GM18858 (cell line): ENCODE measurements at regions not wholly inside any gene's neighbourhood (a gene's known extent, or its start where the extent isn't known, plus 50 kb on each side); places are given as distances from the start of the nearest gene placed in this dataset.
"Not testable (repeated sequence)": the region's sequence is repeated elsewhere in the genome, so short reads cannot be mapped to it uniquely, and the experiment has no call there.

ENCODE experiments used
- ATAC-seq: cut with Tn5 transposase; IDR thresholded peaks from one replicate; pipeline ENCODE4 v1.9.1; 2021; ENCODE audit not compliant: unreplicated experiment

DNA sequence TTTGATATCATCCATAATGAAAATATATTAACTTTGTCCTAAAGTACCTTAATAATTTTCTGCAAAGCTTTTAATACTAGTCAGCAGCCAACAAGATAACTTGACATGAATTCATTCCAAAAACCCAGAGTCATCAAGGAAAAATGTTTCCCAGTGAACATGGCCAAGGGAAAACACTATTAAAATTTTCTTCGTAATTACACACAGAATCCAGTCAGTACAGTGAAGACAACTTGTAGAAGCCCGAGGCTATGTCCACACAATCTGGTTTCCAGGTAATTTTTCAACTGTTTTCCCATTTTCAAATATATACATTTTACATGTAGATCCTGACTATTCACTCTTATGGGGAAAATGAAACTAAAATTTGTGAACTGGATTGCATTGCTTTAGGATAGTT lies 600.9 kb downstream of the CDH8 start:
- no peak for ATAC-seq

DNA sequence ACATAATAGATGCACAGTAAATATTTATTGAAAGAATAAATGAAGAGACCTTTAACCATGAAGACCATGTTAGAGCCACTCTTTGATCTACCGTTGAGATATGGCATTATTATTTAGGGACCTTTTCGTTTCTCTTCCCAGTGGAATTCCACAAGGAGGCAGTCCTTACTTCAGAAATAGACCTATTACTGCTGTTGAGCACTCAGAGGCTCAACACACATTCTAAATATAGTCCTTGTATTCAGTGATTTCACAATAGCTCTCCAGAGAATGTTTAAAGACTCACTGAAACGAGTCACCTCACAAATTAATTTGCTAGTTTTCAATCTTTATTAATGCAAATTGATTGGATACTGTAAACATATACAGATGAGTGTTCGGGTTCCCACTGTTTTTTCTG lies 603.8 kb downstream of the CDH8 start:
- no peak for ATAC-seq

DNA sequence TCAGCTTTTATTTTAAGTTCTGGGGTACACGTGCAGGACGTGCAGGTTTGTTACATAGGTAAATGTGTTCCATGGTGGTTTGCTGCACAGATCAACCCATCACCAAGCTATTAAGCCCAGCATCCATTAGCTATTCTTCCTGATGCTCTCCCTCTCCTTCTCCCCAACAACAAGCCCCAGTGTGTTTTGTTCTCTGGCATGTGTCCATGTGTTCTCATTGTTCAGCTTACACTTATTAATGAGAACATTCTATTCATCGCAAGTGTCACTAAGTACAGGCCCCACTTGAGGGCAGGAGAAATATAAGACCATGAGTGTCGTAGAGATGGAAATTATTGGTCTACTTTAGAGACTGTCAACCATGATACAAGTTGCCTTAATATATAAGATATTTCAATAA lies 615.1 kb downstream of the CDH8 start:
- ATAC-seq = no peak

DNA sequence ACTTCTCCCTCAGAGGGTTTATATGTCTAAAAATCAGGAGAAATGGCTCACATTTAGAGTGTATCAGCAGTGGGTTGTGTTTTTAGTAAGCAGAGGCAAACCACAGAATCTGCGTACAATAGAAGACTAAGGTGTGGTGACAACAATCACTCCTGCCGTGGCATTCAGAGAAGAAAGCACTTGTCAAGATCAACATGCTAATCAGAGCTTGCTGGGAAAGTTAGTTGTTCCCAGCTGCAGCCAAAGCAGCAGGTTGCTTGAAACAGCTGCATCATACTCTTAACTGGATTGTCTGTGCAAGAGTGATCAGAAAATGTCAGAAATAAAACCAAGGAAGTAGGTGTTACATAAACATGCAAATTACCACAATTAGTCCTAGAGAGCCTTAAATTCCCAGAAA lies 616.4 kb downstream of the CDH8 start:
- no peak for ATAC-seq

DNA sequence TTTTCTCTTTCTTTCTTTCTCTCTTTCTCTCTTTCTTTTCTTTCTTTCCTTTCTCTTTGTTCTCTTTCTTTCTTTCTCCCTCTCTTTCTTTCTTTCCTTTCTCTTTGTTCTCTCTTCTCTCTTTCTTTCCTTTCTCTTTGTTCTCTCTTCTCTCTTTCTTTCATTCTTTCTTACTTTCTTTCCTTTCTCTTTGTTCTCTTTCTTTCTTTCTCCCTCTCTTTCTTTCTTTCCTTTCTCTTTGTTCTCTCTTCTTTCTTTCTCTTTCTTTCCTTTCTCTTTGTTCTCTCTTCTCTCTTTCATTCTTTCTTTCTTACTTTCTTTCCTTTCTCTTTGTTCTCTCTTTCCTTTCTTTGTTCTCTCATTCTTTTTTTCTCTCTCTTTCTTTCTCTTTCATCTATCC lies 617.4 kb downstream of the CDH8 start:
- ATAC-seq = not testable (repeated sequence)

DNA sequence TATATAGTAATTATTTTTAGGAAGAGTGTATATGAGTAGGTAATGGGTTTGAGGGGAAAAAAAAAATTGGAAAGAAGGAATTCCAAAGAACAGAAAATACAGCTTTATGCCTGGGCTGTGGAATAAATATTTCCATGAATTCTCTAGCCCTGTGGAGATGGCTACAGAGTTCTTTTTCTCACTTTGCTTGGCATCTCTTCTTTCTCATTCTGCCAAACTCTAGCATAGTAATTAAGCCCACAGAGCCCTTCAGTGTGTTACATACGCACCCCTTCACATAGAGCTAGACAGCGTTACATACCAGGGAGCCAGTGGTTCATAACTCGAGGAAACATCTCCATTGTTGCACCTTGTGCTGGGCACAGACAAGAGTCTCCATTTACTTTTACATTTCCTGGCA lies 621.1 kb downstream of the CDH8 start:
- ATAC-seq = no peak

DNA sequence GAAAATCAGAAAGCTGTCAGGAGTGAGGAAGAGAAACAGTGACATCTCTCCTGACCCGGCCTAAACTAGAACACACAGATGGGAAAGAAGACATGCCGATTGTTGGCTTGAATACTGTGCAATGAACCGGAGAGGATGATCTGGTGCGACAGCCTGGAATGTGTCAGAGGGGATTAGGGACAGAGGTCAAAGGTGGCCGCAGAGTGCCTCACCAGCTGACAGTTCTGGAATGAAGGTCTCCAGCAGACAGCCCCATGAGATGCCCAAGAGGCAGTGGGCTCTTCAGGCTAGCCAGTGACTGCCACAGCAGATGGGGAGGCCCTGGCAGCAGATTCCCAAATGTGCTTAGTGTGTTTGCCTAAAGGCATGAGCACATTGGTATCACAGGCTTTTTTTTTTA lies 623.2 kb downstream of the CDH8 start:
- ATAC-seq = no peak

DNA sequence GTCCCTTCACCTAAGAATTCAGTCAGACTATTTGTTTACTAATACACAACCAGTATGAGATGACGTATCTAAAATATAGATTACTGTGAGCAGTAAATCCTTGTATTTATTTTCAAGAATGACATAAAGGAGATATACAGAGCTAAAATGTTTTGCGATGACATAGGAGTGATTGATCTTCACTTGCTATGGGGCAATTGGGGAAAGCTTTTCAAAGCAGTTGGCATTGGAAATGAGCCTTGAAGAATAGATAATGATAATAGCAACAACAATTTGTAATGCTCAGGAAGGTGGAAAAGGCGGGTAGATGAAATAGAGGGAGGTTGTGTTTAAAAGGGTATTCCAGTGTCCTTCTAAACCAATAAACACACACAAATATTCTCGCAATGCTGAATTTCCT lies 623.7 kb downstream of the CDH8 start:
- no peak for ATAC-seq

DNA sequence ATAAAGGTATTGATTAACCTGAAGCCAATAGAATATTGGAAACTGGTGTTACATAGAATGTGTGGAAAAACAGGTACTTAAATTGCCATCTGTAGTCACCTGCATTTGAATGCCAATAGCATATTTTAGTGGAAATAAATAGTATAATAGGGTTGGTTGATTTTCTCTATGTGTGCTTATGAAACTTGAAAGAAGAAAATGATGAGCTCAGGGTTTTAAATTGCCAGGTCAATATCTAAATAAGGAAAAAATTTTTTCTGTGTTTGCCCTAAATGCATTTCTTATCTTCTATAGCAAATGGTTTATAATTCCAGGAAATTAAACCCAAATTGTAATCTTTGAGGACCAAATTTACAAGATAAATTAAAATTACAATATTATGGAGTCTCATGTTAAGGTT lies 626.6 kb downstream of the CDH8 start:
- ATAC-seq = no peak

DNA sequence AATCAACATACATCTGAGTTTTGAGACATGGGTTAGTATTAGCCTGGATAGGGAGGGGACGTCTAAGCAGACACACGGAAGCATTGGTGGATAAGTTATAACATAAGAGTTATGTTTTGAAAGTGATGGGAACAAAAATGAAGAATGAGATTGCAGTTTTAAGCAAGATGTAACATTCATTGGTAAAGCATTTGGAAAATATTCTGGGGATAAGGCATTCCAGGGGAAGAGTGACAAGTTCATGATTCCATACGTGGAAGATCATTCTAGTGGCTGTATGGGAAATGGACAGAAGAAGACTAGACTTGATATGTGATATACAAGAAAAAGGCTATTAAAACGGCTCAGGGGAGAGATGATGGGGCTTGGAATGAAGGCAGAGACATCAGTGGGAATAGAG lies 632.9 kb downstream of the CDH8 start:
- ATAC-seq = no peak

DNA sequence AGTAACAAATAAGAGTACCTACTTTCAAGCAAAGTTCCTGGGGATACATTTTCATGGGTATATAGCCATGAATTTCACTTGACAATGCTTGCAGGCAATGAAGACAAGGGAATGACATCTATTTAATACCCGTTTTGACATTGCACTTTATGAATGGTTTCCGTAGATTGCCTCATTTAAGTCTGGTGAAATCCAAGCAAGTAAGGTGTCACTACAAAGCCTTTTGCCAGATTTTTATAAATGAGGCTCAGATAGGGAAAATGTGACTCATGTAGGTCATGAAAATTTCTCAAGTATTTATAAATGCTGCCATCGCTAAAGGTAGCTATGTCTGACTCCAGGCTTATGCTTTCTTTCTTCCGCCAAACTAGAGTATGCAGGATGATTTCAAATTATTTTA lies 644.3 kb downstream of the CDH8 start:
- ATAC-seq = no peak

DNA sequence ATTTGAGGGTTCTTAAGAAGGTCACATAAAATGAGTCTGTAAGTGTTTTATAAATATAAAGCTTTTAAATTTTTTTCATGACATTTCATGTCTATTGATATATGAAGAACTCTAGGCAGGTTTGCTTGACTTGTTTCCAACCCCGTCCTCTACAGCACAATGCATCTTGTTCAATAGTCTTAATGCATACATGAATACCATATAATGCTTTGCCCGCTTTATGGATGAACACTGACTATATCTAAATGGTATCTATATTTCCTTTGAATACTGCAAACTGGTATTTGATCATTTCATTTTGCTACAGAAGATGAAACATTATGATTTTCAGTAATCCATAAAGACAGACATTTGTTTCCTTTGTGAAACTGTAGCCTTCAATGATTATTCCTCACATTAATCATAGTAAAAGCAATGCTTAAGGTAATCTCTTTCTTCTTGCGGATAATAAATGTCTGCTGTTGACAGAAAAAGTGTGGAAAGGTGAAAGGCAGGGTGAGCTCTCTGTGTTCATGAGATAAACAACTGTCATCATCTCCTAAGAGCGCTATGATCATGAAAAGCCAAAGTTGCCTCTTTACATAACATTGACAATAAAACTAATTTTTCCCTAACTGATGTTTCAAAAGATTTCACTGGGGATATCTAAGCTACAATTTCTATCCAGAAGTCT lies 645.1 kb downstream of the CDH8 start:
- ATAC-seq = no peak

DNA sequence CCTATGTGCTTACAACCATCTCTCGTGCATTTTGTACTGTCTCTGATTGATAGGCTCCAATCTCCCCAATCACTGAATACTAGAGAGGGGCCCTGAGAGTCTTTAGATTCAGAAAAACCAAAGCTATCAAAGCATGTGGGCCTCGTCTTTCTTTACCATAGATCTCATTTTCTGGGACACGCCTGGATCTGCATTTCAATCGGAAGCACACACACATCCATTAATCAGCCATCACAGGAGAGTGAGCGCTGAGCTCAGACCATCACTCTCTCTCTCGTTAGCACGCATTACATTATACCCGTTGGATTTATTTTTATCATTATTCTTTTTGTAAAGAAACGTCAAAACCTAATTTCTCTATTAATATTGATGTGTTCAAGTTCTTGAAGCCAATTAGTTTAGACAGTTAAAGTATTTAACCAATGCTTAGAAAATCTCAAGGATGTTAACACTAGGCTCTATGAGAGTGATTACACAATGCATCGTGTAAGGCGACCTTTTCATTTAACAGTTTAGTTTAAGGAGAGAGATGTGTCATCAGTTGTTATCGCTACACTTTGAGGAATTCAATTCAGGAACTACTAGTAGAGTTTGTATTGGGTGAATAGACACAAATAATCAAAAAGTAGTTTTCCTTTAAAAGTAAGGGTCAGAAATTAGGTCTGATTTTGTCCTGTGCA lies 650.7 kb downstream of the CDH8 start:
- no peak for ATAC-seq

DNA sequence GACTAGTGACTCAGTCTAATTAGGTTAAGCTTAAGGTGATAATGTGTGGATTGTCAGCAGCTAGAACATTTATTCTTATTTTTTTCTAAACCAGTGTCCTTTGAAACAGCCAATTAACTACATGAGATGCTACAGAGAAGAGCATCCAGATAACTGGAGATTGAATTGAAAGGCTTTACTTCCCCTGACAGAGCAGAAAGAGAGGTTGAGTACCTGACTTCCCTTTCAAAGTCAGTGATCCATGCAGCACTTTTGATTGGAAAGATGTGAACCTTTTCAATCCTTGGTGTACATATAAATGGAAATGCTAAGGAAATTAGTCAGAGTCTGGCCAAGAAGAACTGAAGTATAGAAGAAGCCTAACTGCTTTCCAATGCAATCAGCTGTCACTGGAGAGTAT lies 653.8 kb downstream of the CDH8 start:
- ATAC-seq = no peak

DNA sequence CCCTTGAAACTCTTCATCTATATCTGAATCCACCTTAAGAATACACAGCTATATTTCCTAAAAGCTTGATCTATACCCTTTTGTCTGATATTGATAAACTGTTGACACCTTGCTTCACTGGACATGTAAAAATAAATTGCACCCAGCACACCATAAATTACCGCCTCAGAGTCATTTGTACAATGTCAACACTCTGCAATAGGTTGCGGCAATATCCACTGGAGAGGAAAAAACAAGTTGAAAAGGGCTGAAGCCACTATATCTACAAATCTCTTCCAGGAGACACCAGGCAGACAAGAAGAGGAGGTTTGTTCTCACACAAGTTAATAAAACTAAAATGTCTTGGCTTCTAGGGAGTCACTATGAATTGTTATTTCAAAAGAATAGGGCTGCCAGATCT lies 656.9 kb downstream of the CDH8 start:
- ATAC-seq = no peak

DNA sequence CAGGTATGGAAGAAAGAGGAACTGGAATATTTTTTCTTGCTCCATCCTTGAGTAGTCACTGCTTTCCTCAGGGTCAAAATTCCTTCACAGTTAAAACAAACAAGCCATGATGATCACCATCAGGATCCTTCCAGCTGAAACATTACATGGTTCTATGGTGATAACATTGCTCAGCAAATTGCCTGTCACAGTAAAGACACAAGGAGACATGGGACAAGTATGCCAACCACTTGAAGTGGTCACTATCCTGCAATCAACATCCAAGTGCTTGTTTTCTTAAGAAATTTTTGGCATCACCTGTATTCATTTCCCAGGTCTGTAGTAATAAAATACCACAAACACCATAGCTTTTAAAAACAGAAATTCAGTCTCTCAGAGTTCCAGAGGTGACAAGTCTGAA lies 662.2 kb downstream of the CDH8 start:
- ATAC-seq = no peak

DNA sequence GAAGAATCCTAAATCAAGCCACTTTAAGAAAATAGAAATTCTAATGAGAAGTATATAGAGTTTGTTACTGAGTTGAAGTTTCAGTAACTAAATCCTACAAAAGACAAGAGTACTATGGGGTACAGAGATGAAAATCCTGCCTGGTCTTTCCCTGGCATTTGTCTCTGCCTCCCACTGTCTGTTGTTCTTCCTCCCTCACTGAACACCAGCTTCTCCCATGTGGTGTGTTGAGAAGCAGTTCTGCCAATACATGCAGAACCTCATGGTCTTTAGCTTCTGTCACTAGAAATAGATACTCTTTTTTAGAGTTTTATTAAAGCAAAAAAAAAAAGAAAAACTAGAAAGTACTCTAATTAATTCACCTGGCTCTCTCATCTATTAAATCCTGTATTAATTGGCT lies 664.4 kb downstream of the CDH8 start:
- ATAC-seq = no peak

DNA sequence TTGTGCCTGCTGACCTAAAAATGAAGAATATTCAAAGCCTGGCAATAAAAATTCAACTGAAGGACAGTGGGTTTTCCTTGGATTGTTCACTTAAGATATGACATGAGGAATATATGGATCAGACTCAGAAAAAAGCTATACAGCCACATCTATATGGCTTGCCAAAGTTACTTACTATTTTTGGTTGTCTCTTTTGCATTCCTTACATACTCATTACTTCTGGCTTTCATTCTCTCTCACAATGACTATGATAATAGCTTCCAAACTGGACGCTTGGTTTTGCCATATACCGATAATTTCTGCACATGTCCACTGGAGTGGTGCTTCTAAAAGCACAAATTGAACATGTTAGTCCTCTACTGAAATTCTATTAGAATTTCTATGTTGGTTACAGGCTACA lies 664.9 kb downstream of the CDH8 start:
- ATAC-seq = no peak

DNA sequence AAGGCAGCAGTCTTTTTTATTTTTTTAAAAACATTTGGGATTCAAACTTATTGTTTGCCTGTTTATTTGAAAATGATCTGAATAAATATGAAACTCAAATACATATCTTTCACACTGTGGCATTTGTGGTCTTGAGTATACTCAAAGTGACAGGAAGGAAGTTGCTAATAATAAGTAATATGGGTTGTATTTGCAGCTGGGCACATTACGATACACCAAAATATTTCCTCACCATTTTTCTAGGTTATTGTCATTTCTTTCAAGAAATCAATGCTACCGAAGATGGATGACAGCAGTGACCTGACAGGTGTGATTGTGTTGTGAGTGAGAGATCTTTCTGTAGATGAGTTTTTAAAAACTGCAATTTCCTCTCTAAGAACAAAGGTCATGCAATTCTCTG lies 665.7 kb downstream of the CDH8 start:
- no peak for ATAC-seq

DNA sequence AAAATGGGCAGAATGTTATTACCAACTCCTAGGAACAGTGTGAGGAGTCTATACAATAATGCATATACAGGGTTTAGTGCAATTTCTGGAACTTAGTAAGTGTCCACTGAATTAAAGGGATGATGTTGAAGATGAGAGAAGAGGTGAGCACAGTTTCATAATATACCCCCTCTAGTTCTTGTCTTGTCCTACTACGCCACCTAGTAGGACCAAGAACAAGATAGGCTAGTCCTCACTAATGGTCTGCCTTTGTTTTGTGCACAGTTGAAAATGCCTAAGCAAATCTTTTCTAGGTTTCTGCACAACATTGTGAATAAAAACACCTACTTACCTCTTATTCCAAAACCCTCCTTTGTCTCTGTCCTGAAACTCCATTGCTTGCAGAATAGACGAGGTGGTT lies 670.2 kb downstream of the CDH8 start:
- ATAC-seq = no peak

DNA sequence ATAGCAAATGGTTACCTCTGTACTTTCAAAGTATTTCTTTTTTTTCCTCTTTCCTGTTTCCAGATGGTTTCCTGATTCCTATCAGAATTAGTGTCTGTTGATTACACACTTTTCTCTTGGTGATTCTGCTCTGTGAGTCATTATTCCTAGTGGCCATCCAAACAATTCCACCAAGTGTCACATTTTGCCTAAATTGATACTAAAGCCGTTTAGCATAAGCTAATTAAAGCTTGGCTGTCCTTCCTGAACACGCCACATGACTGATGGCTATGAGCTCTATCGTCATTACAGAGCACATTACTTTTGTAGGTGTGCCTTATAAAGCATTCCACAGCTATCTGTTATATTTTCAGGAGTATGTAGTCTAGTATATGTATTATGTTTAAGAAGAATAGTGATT lies 671.2 kb downstream of the CDH8 start:
- ATAC-seq = no peak

DNA sequence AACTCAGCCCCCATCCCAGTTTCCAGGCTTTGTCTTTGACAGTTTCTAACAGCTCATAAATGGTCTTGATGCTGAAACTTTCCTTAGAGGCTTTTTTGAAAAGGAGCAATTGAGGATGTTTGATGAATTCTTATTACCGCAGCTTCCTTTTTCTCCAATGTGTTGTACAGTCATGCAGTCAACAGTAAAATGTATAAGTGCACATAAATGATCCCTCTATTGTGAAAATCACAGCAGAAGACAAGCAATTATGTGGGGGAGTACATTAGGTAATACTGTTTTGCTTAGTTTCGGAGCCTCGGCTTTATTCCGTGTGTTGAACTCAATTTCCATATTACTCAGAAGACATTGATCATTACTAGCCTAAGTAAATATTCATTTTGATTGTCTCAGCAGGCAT lies 673.7 kb downstream of the CDH8 start:
- ATAC-seq = no peak

DNA sequence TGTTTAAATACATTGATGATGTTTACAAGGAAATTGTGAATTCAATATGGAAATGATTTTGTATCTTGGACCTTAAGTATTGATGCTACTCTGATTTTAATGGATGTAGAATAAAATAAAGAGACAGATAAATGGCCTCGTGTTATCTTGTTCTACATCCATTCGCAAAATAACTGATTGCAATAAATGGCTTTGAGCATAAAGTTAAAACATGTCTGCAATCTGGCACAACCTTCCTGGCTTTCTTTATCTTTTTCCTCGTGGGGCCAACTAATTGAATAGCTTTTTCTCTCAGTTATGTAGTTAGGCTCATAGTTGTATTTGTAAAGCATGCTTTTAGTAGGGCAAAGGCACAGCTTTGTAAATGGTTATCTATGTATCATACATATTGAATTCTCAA lies 691.4 kb downstream of the CDH8 start:
- no peak for ATAC-seq
